MM.1S (cell line): ENCODE measurements at regions not wholly inside any gene's neighbourhood (a gene's known extent, or its start where the extent isn't known, plus 50 kb on each side); places are given as distances from the start of the nearest gene placed in this dataset.

Experiments used
- CTCF ChIP-seq: fragments of 300-600 bp; sonication (generic); IDR thresholded peaks from 2 replicates; pipeline ENCODE4 v1.5.1; 2016; ENCODE audit warnings: antibody characterized with exemption, low read length, mixed read lengths
- EZH2 ChIP-seq: fragments of 300-600 bp; sonication (generic); optimal IDR thresholded peaks from 2 replicates; pipeline ENCODE3; 2017; ENCODE audit warnings: low read depth, mild to moderate bottlenecking, antibody characterized with exemption, low read length, mixed read lengths
- EZH2phosphoT487 ChIP-seq: fragments of 300-600 bp; sonication (generic); IDR thresholded peaks from 2 replicates; pipeline ENCODE4 v1.6.1; 2018; ENCODE audit warnings: antibody characterized with exemption, low read length

- TF ChIP-seq CTCF (no peak), EZH2phosphoT487 (no peak), EZH2 (no peak)
Measured at GRCh38 chr3:105965384-105965783, 96.6 kb upstream of the CBLB start.
